Ishikawa (cell line): ENCODE measurements at regions not wholly inside any gene's neighbourhood (a gene's known extent, or its start where the extent isn't known, plus 50 kb on each side); places are given as distances from the start of the nearest gene placed in this dataset.

Experiments
- CEBPB ChIP-seq: IDR thresholded peaks from 2 replicates; pipeline ENCODE4 v1.6.1; 2012
- CREB1 ChIP-seq: IDR thresholded peaks from 2 replicates; pipeline ENCODE4 v1.6.1; 2012; ENCODE audit warnings: low read depth
- EGR1 ChIP-seq: IDR thresholded peaks from 2 replicates; pipeline ENCODE4 v1.6.1; 2012
- EP300 ChIP-seq: IDR thresholded peaks from 2 replicates; pipeline ENCODE4 v1.6.1; 2012; ENCODE audit warnings: borderline replicate concordance
- FOXM1 ChIP-seq: IDR thresholded peaks from 2 replicates; pipeline ENCODE4 v1.6.1; 2012; ENCODE audit warnings: low read depth, borderline replicate concordance
- NFIC ChIP-seq: IDR thresholded peaks from 2 replicates; pipeline ENCODE4 v1.6.1; 2012
- RAD21 ChIP-seq: IDR thresholded peaks from 2 replicates; pipeline ENCODE4 v1.6.1; 2012; ENCODE audit warnings: low read depth
- TAF1 ChIP-seq: IDR thresholded peaks from 2 replicates; pipeline ENCODE4 v1.6.1; 2012; ENCODE audit warnings: low read depth, mild to moderate bottlenecking
- TCF12 ChIP-seq: IDR thresholded peaks from 2 replicates; pipeline ENCODE4 v1.6.1; 2012; ENCODE audit warnings: low read depth
- TEAD4 ChIP-seq: IDR thresholded peaks from 2 replicates; pipeline ENCODE4 v1.6.1; 2012
- YY1 ChIP-seq: IDR thresholded peaks from 2 replicates; pipeline ENCODE4 v1.6.1; 2012; ENCODE audit warnings: low read depth
- ZBTB7A ChIP-seq: IDR thresholded peaks from 2 replicates; pipeline ENCODE4 v1.6.1; 2012; ENCODE audit warnings: low read depth
- TF ChIP-seq, protein P1 (sequence below): IDR thresholded peaks from 2 replicates; pipeline ENCODE4 v1.6.1; 2012
- TF ChIP-seq, protein P2 (sequence below): IDR thresholded peaks from 2 replicates; pipeline ENCODE4 v1.6.1; 2012
- TF ChIP-seq, protein P3 (sequence below): IDR thresholded peaks from 2 replicates; pipeline ENCODE4 v1.6.1; 2012; ENCODE audit warnings: low read depth, mild to moderate bottlenecking

DNA sequence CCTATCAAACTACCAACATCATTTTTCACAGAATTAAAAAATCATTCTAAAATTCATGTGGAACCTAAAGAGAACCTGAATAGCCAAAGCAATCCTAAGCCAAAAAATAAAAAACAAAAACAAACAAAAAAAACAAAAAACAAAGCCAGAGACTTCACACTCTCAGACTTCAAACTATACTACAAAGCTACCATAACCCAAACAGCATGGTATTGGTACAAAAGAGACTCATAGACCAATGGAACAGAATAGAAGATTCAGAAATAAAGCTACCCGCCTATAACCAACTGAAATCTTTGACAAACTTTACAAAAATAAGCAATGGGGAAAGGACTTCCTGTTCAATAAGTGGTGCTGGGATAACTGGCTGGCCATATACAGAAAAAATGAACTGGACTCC is 152.3 kb upstream of the SMIM31 start:
- TF ChIP-seq RAD21 (no peak), CEBPB (no peak)
- TF ChIP-seq, protein P1, sequence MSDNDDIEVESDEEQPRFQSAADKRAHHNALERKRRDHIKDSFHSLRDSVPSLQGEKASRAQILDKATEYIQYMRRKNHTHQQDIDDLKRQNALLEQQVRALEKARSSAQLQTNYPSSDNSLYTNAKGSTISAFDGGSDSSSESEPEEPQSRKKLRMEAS: no peak

DNA sequence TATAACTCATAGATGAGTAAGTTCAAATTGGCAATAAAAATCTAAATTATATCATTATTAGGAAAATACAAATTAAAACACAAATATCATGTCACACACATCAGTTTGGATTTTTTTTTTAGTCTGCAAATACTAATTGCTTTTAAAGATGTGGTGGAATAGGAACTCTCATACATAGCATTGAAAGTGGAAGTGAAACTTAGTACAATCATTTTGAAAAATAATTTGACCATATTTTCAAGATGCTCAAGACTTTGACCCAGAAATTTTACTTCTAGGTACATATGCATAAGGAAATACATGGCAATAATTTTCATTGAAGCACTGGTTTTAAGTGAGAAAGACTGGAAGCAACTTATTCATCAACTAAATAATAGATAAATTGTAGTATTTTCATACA is 147.5 kb upstream of the SMIM31 start:
- TF ChIP-seq, protein P2, sequence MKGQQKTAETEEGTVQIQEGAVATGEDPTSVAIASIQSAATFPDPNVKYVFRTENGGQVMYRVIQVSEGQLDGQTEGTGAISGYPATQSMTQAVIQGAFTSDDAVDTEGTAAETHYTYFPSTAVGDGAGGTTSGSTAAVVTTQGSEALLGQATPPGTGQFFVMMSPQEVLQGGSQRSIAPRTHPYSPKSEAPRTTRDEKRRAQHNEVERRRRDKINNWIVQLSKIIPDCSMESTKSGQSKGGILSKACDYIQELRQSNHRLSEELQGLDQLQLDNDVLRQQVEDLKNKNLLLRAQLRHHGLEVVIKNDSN: no peak
- TF ChIP-seq FOXM1: no peak
- TF ChIP-seq, protein P3, sequence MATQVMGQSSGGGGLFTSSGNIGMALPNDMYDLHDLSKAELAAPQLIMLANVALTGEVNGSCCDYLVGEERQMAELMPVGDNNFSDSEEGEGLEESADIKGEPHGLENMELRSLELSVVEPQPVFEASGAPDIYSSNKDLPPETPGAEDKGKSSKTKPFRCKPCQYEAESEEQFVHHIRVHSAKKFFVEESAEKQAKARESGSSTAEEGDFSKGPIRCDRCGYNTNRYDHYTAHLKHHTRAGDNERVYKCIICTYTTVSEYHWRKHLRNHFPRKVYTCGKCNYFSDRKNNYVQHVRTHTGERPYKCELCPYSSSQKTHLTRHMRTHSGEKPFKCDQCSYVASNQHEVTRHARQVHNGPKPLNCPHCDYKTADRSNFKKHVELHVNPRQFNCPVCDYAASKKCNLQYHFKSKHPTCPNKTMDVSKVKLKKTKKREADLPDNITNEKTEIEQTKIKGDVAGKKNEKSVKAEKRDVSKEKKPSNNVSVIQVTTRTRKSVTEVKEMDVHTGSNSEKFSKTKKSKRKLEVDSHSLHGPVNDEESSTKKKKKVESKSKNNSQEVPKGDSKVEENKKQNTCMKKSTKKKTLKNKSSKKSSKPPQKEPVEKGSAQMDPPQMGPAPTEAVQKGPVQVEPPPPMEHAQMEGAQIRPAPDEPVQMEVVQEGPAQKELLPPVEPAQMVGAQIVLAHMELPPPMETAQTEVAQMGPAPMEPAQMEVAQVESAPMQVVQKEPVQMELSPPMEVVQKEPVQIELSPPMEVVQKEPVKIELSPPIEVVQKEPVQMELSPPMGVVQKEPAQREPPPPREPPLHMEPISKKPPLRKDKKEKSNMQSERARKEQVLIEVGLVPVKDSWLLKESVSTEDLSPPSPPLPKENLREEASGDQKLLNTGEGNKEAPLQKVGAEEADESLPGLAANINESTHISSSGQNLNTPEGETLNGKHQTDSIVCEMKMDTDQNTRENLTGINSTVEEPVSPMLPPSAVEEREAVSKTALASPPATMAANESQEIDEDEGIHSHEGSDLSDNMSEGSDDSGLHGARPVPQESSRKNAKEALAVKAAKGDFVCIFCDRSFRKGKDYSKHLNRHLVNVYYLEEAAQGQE: no peak
- no peak for TF ChIP-seq TCF12
- TF ChIP-seq ZBTB7A: no peak
- no peak for TF ChIP-seq NFIC

DNA sequence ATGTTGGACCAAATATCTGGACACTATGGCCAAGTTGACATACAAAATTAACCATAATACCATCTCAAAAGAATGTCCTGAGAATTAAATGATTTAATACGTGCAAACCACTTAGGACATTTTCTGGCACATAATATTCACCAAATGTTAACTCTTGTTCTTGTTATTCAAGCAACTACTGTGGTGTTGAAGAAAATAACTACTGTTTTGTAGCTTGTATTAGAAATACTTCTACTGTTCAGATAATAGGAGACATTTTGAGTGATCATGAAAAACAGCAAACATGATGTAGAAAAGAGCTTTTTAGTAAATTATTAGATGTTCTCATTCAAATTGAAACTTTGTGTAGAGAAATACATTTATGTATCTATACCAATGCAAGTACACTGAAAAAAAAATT is 140.7 kb upstream of the SMIM31 start:
- TF ChIP-seq ZBTB7A (no peak), FOXM1 (no peak), CEBPB (no peak), TAF1 (no peak), EGR1 (no peak)
- TF ChIP-seq, protein P3: no peak

DNA sequence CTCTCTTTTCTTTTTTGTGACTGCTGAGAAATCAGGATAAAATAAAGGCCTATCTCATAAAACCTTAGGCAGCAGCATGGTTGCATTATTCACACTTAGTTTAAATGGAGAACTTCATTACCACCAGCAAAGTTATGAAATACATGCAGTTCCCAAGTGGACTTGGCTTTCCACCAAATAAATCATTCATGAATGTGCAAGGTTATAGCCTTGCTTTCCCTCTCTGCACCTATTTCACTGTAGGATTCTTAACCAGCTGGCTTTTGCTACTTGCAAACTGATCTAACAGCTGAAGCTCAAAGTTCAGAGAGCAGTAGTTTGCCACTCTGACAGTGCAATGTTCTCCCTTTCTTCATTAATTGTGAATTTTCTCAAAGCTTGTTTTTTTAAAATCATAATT is 140.1 kb upstream of the SMIM31 start:
- TF ChIP-seq TEAD4 (no peak), EGR1 (no peak), TAF1 (no peak), CEBPB (no peak), NFIC (no peak), YY1 (no peak), EP300 (no peak), ZBTB7A (no peak), TCF12 (no peak), RAD21 (no peak), FOXM1 (no peak), CREB1 (no peak)
- TF ChIP-seq, protein P2: no peak
- TF ChIP-seq, protein P3: no peak
- TF ChIP-seq, protein P1: no peak

DNA sequence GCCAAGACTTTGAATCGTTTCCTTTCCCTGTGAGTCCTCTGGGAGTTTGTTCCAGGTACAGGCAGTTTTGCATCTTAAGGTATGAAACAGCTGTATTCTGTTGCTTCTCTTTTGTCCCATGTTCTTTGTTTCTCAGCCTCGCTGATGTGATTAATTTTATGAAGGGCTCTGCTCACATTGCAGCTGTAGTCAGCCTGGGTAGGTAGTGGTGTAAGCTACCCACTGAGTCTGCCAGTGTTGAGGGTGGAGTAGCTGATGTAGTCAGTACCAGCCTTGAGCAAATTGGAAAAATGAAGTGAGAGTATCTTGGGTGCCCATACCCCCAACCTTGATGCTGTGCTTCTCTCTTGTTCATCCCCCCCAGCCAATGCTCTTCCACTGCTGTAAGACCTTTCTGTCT is 139.6 kb upstream of the SMIM31 start:
- TF ChIP-seq CEBPB: no peak
- no peak for TF ChIP-seq FOXM1
- TF ChIP-seq TEAD4: no peak
- no peak for TF ChIP-seq ZBTB7A
- TF ChIP-seq, protein P1: no peak
- TF ChIP-seq TAF1: no peak
- no peak for TF ChIP-seq EP300
- TF ChIP-seq NFIC: no peak
- no peak for TF ChIP-seq EGR1
- TF ChIP-seq, protein P2: no peak
- TF ChIP-seq TCF12: no peak
- TF ChIP-seq YY1: no peak
- TF ChIP-seq RAD21: no peak
- TF ChIP-seq CREB1: no peak
- TF ChIP-seq, protein P3: no peak
